ENCODE measurements at regions not wholly inside any gene's neighbourhood (a gene's known extent, or its start where the extent isn't known, plus 50 kb on each side); places are given as distances from the start of the nearest gene placed in this dataset.
A peak's percentile ranks its signal among the peaks of the same experiment; 100 is the strongest.

DNA sequence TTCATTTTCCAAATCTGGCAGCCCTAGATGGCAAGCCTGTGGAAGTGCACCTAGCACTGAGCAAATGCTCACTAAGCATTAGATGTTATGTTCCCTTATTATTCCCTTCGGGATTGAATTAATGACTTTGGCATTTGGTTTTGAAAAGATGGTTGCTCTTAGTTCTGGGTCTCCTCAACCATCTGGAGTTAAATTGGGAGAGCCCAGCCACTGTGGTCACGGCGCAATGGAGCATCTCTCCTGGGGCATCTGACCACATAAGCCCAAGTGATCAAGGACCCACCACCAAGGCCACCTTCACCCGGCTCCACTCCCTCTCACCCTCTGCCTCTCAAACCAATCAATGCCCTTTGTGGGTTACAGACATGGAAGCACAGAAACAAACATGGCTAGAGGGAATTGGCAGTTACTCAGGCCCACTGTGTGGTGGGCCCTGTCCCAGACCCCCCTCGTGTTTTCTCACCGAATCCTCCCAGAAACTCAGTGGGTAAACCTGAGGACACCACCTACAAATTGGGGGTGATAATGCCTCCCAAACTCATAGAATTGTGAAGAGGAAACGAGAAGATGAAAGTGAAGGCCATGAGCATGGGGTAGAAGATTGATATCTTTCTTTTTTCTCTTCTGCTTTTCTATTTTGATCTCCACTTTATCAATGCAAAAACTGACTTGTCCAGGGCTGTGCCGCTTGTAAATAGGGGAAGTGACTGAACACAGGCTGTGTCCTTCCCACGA, 52.2 kb downstream of the IRAG1 start (continued):
- TF ChIP-seq PRDM15 (CRISPR knock-in tag; IDR thresholded peaks at IDR 0.05): no peak
- TF ChIP-seq ETV6 (conservative IDR thresholded peaks at IDR 0.05 in 1 of 2, IDR thresholded peaks at IDR 0.05 in 1 of 2; ENCODE audit: borderline replicate concordance in 1 of 2, low read depth in 1 of 2): no peak; a peak in 1 of 4 replicates
- no peak for TF ChIP-seq SIX5 (IDR thresholded peaks at IDR 0.05; ENCODE audit: low read depth, low read length, severe bottlenecking)
- peak; percentile 75 for TF ChIP-seq MEF2B (IDR thresholded peaks at IDR 0.05; ENCODE audit: partially characterized antibody, poor library complexity, severe bottlenecking)
- TF ChIP-seq FOS (IDR thresholded peaks at IDR 0.05; ENCODE audit: borderline replicate concordance, extremely low read depth, insufficient read length): no peak
- TF ChIP-seq MXI1 (IDR thresholded peaks at IDR 0.05; ENCODE audit: low read depth, low read length): no peak
- TF ChIP-seq IKZF2 (IDR thresholded peaks at IDR 0.05): peak; percentile 70 to 76
- peak; percentile 47 to 71; a peak in 1 of 4 replicates for TF ChIP-seq EP300 (IDR thresholded peaks at IDR 0.05; ENCODE audit: borderline replicate concordance in 1 of 2, control insufficient read depth in 1 of 2, low read depth in 2 of 2, low read length in 2 of 2)
- no peak for TF ChIP-seq CBX5 (IDR thresholded peaks at IDR 0.05; ENCODE audit: low read depth)
- TF ChIP-seq TCF3 (IDR thresholded peaks at IDR 0.05; ENCODE audit: borderline replicate concordance, insufficient read depth, low read depth, low read length): no peak
- TF ChIP-seq HDAC6 (IDR thresholded peaks at IDR 0.05; ENCODE audit: unreplicated experiment): no peak
- TF ChIP-seq ZNF687 (IDR thresholded peaks at IDR 0.05): 0 out of 2 replicates have a peak, but pooled peaks have one; percentile 31
- 0 out of 2 replicates have a peak, but pooled peaks have one; percentile 37 for TF ChIP-seq ASH2L (IDR thresholded peaks at IDR 0.05; ENCODE audit: borderline replicate concordance, low read depth)
- peak; percentile 49; the same call in 1 of the 2 replicates for TF ChIP-seq EED (IDR thresholded peaks at IDR 0.05; ENCODE audit: low read depth)
- TF ChIP-seq KLF5 (IDR thresholded peaks at IDR 0.05; ENCODE audit: partially characterized antibody): no peak
- no peak for TF ChIP-seq SMARCA5 (IDR thresholded peaks at IDR 0.05)
- no peak for TF ChIP-seq HDGF (IDR thresholded peaks at IDR 0.05)
- TF ChIP-seq PBX3 (IDR thresholded peaks at IDR 0.05; ENCODE audit: insufficient replicate concordance, low read depth, low read length): peak; percentile 70

Measured in GM12878 (cell line).